HFF-Myc (cell line): ENCODE measurements at regions not wholly inside any gene's neighbourhood (a gene's known extent, or its start where the extent isn't known, plus 50 kb on each side); places are given as distances from the start of the nearest gene placed in this dataset.

Experiments
- DNase-seq: peaks from one replicate; pipeline ENCODE4 v3.0.0-alpha.2; 2011; ENCODE audit warnings: low read depth; ENCODE audit errors: extremely low read depth
- H3K4me3 ChIP-seq: replicated peaks from 2 replicates; pipeline ENCODE4 v1.5.1; 2011; ENCODE audit warnings: low read depth, mild to moderate bottlenecking, control low read depth, low read length
- CTCF ChIP-seq: IDR thresholded peaks from 2 replicates; pipeline ENCODE4 v1.5.1; 2012; ENCODE audit warnings: mild to moderate bottlenecking, low read depth, low read length, control low read depth; ENCODE audit errors: missing control alignments

DNA sequence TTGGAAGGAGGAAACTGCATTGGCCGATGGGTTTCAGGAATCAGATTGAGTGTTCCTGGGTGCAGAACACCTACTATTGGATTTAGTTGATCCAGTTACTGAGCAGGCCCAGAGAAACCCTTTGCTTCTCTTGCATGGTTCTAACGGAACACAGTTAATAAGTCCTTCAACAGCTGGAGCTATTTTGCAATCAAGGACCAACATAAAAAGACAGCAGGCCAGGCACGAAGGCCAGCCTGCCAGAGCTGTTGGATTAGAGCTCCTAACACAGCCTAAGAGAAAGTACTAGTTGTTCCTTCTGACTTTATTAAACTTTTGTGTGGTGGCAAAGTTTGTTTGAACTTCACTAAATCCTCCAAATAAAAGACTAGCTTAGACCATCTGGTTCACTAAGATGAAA is 148.0 kb upstream of the LMO4 start:
- no peak for TF ChIP-seq CTCF
- no peak for DNase-seq
- no peak overlapping the region for H3K4me3 ChIP-seq

DNA sequence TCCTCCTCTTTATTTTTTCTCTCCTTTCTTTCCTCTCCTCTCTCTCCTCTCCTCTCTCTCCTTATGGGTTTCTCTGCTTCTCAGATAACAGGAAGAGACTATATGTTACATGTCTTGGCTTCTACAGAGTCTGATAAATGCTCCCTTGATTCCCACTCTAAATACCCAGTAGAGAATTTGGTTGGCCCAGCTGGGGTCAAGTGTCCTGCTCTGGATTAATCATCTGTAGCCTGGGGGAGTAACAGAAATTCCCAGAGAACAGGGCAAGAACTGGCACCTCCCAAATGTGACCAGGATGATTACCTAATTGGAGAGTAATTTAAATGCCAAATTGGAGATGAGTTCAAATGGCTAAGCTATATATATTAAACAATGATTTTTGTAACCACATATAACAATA is 146.1 kb upstream of the LMO4 start:
- no peak overlapping the region for H3K4me3 ChIP-seq
- TF ChIP-seq CTCF: no peak
- no peak for DNase-seq

GRCh38 chr1:87185077-87185476 is 143.6 kb upstream of the LMO4 start:
- DNase-seq: no peak
- no peak for TF ChIP-seq CTCF
- no peak overlapping the region for H3K4me3 ChIP-seq

GRCh38 chr1:87186346-87186745 is 142.3 kb upstream of the LMO4 start:
- H3K4me3 ChIP-seq: no peak overlapping the region
- TF ChIP-seq CTCF: no peak
- no peak for DNase-seq

DNA sequence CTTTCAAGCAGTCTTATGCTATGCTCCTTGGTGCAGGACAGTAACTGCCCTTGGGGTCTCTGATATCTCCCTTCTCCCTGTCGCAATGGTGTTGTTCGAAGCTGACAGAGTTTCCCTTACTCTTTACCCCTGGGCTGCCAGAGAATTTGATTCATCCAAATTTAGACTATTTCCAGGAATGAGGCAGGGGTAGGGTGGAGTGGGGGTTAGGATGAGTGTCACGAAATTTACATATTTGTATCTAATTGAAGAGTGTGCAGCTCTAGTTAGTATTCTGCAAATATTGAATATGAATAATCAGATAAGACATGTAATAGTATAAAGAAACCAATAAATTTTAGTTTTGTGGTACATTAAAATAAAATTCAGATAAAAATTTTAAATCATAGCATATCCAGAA is 140.0 kb upstream of the LMO4 start:
- DNase-seq: no peak

GRCh38 chr1:87190402-87190801 is 138.3 kb upstream of the LMO4 start:
- no peak for DNase-seq
- H3K4me3 ChIP-seq: no peak overlapping the region
- TF ChIP-seq CTCF: no peak

More for the DNA sequence above, 140.0 kb upstream of the LMO4 start:
- no peak overlapping the region for H3K4me3 ChIP-seq
- TF ChIP-seq CTCF: no peak

DNA sequence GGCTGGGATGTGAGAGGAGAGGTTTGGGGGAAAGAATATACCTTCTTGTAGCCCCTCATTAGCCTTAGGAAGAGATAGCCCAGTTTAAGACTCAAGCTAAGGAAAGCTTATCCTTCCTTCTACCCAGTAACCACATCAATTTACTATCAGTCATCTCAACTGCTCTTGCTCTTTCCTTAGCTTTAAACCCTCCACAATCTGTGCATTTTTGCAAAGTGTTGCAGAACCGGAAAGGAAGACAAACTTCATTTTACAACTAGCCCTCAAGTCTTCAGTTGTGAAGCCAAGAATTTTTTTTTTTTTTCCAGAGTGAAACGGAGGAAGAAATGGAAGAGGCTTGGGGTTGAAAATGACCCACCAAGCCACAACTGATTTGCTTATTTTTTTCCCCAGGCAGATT is 137.0 kb upstream of the LMO4 start:
- H3K4me3 ChIP-seq: no peak overlapping the region
- TF ChIP-seq CTCF: no peak
- DNase-seq: no peak
